ENCODE measurements at regions not wholly inside any gene's neighbourhood (a gene's known extent, or its start where the extent isn't known, plus 50 kb on each side); places are given as distances from the start of the nearest gene placed in this dataset.

- in situ Hi-C loops (cut with HindIII; ENCODE audit: low pct_ligation_motif_present, low sequenced_read_pairs), result no loop called here
- DNase-seq, result no peak
- Histone ChIP-seq H3K4me3 (ENCODE audit: low read depth, low read length) (no peak overlapping the region), H3K27ac (no peak overlapping the region), H3K27me3 (replicated peaks) (no peaks in the 10 kb centered on the region), H3K36me3 (replicated peaks) (no peaks in the 10 kb centered on the region)
- TF ChIP-seq CTCF (IDR thresholded peaks at IDR 0.05; ENCODE audit: low read depth, low read length, missing control alignments), result no peak
Observed at GRCh38 chrX:36927712-36928111, 80.5 kb upstream of the FAM47C start.

DNA sequence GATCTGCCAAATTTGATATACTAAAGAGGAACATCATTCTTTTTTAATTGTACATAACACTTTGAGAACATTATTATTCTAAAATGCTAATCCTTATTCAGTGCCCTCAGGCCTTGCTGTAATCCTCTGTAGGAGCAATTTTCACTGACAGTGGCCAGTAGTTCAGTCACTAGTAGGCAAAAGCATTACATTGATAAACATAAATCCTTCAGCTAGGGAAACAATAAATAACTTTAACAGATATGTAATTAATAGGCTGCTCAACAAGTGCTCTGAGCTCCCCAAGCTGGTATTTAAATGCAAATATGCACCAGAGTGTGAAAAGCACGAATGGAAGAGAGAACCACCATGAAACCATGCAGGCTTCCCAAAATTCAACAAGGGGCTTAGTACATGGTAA, 77.7 kb upstream of the FAM47C start:
- Histone ChIP-seq H3K27ac (no peak overlapping the region), H3K4me3 (ENCODE audit: low read depth, low read length) (no peak overlapping the region), H3K36me3 (replicated peaks) (no peaks in the 10 kb centered on the region), H3K27me3 (replicated peaks) (no peaks in the 10 kb centered on the region)
- TF ChIP-seq CTCF (IDR thresholded peaks at IDR 0.05; ENCODE audit: low read depth, low read length, missing control alignments), result no peak
- no peak for DNase-seq
- in situ Hi-C loops (cut with HindIII; ENCODE audit: low pct_ligation_motif_present, low sequenced_read_pairs), result no loop called here

GRCh38 chrX:36947214-36947613, 61.0 kb upstream of the FAM47C start:
- Histone ChIP-seq H3K36me3 (replicated peaks) (no peaks in the 10 kb centered on the region), H3K27me3 (replicated peaks) (no peaks in the 10 kb centered on the region), H3K4me3 (ENCODE audit: low read depth, low read length) (no peak overlapping the region), H3K27ac (no peak overlapping the region)
- DNase-seq, result no peak
- TF ChIP-seq CTCF (IDR thresholded peaks at IDR 0.05; ENCODE audit: low read depth, low read length, missing control alignments), result no peak
- in situ Hi-C loops (cut with HindIII; ENCODE audit: low pct_ligation_motif_present, low sequenced_read_pairs), result no loop called here

- H3K4me3 ChIP-seq (ENCODE audit: low read depth, low read length), result no peak overlapping the region
- no peaks in the 10 kb centered on the region for H3K27me3 ChIP-seq (replicated peaks)
- H3K36me3 ChIP-seq (replicated peaks), result no peaks in the 10 kb centered on the region
- DNase-seq, result no peak
- H3K27ac ChIP-seq, result no peak overlapping the region
- TF ChIP-seq CTCF (IDR thresholded peaks at IDR 0.05; ENCODE audit: low read depth, low read length, missing control alignments), result no peak
- in situ Hi-C loops (cut with HindIII; ENCODE audit: low pct_ligation_motif_present, low sequenced_read_pairs), result no loop called here
Observed at GRCh38 chrX:36950495-36951253, 57.5 kb upstream of the FAM47C start.

DNA sequence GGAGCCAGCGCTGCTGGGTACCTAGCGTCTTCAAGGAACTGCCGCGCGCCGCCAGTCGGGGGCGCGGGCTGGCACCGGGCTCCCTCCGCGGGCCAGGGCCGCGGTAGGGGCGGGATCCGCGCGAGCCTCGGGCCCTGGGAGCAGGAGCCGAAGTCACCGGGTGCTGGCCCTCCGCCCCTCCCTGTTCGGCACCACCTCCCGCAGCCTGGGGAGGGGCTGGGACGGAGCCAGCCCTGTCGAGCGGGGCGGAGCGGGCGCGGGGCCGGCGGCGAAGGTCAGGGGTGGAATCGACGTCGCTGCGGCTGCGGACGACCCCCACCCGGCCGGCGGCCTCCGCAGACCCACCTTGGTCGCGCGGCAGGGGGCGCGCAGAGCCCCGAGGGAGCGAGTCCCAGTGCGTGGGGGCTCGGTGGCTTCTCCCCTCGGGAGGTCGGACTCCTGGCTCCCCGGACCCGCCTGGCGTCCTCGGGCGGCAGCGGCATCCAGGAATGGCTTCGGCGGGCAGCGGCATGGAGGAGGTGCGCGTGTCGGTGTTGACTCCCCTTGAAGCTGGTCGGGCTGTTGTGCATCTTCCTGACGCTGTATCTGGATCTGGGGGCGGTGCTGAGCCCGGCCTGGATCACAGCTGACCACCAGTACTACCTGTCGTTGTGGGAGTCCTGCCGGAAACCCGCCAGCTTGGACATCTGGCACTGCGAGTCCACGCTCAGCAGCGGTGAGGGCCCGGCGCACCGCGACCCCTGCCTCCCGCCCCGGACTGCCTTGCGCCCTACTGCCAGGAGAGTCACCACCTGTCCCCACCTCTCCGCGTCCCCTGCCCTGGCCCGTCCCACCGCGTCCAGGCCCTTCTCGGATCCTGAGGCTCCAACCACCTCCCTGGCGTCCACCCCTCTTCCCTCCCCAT, 50.5 kb upstream of the FAM47C start:
- peaks cover 3% of the 10 kb centered on the region for H3K27me3 ChIP-seq (replicated peaks)
- no peak for DNase-seq
- H3K36me3 ChIP-seq (replicated peaks), result no peaks in the 10 kb centered on the region
- H3K4me3 ChIP-seq (ENCODE audit: low read depth, low read length), result peak overlapping the region; percentile 38
- in situ Hi-C loops (cut with HindIII; ENCODE audit: low pct_ligation_motif_present, low sequenced_read_pairs), result no loop called here
- no peak overlapping the region for H3K27ac ChIP-seq
- TF ChIP-seq CTCF (IDR thresholded peaks at IDR 0.05; ENCODE audit: low read depth, low read length, missing control alignments), result peak; percentile 24
